DND-41 (cell line): ENCODE measurements at regions not wholly inside any gene's neighbourhood (a gene's known extent, or its start where the extent isn't known, plus 50 kb on each side); places are given as distances from the start of the nearest gene placed in this dataset.

Experiments used
- ATAC-seq: fragments of 200-7000 bp; cut with Tn5 transposase; 3 replicates; pipeline ENCODE4 v1.9.1; 2021; ENCODE audit warnings: low read depth; ENCODE audit not compliant: insufficient read depth
- DNase-seq: peaks from one replicate; pipeline ENCODE4 v3.0.0-alpha.2; 2020
- H2AFZ ChIP-seq: 2 replicates; pipeline ENCODE4 v1.6.0; 2012; ENCODE audit warnings: low read depth, low read length
- H3K27ac ChIP-seq: 2 replicates; pipeline ENCODE4 v1.5.1; 2012; ENCODE audit warnings: low read length, inconsistent platforms
- H3K27me3 ChIP-seq: fragments of 200-600 bp; sonication (generic); 2 replicates; pipeline ENCODE4 v1.6.0; 2012; ENCODE audit warnings: low read length, mild to moderate bottlenecking, inconsistent platforms; ENCODE audit not compliant: insufficient read depth, poor library complexity
- H3K36me3 ChIP-seq: 2 replicates; pipeline ENCODE4 v1.5.1; 2012; ENCODE audit warnings: low read length, inconsistent platforms; ENCODE audit not compliant: insufficient read depth
- H3K4me1 ChIP-seq: 2 replicates; pipeline ENCODE4 v1.5.1; 2012; ENCODE audit warnings: mild to moderate bottlenecking, low read length; ENCODE audit not compliant: insufficient read depth
- H3K4me2 ChIP-seq: 2 replicates; pipeline ENCODE4 v1.6.0; 2012; ENCODE audit warnings: mild to moderate bottlenecking, moderate library complexity, low read length, inconsistent platforms; ENCODE audit not compliant: insufficient read depth
- H3K4me3 ChIP-seq, 2 experiments: fragments of 200-600 bp in 1 of 2; shearing (Covaris generic) in 1 of 2; 2 replicates each; pipeline ENCODE4 v1.5.1; 2012 to 2016; ENCODE audit warnings: inconsistent platforms in 2 of 2, low read length in 2 of 2, mild to moderate bottlenecking in 2 of 2, low read depth in 1 of 2, moderate library complexity in 1 of 2
- H3K79me2 ChIP-seq: 2 replicates; pipeline ENCODE4 v1.6.0; 2012; ENCODE audit warnings: low read length, inconsistent platforms; ENCODE audit not compliant: insufficient read depth
- H3K9ac ChIP-seq: 2 replicates; pipeline ENCODE4 v1.6.0; 2012; ENCODE audit warnings: low read depth, mild to moderate bottlenecking, inconsistent platforms, low read length, moderate library complexity
- H3K9me3 ChIP-seq: 2 replicates; pipeline ENCODE4 v1.5.1; 2012; ENCODE audit warnings: low read length, moderate library complexity, mild to moderate bottlenecking, inconsistent platforms; ENCODE audit not compliant: insufficient read depth, severe bottlenecking
- H4K20me1 ChIP-seq: 2 replicates; pipeline ENCODE4 v1.6.0; 2012; ENCODE audit warnings: low read length; ENCODE audit not compliant: insufficient read depth
- CTCF ChIP-seq: IDR thresholded peaks from 2 replicates; pipeline ENCODE4 v1.5.1; 2012; ENCODE audit warnings: borderline replicate concordance, low read length, moderate library complexity, mild to moderate bottlenecking; ENCODE audit not compliant: poor library complexity, severe bottlenecking; ENCODE audit errors: extremely low read depth
- EZH2 ChIP-seq: IDR thresholded peaks from 3 replicates; pipeline ENCODE4 v1.6.1; 2012; ENCODE audit warnings: borderline replicate concordance, low read depth, mild to moderate bottlenecking, moderate library complexity, low read length, inconsistent platforms; ENCODE audit not compliant: severe bottlenecking

GRCh38 chr22:47344414-47344813 lies 582.0 kb downstream of the TBC1D22A start:
- ATAC-seq (no peak), DNase-seq (no peak)
- TF ChIP-seq EZH2 (no peak), CTCF (no peak)

GRCh38 chr22:47343611-47344010 lies 581.2 kb downstream of the TBC1D22A start:
- no peaks in the 10 kb centered on the region for H3K4me1 ChIP-seq
- TF ChIP-seq EZH2, result no peak
- TF ChIP-seq CTCF, result no peak
- no peaks in the 10 kb centered on the region for H4K20me1 ChIP-seq
- no peak overlapping the region for H3K4me2 ChIP-seq
- no peak overlapping the region for H2AFZ ChIP-seq
- H3K4me3 ChIP-seq, result no peak overlapping the region
- H3K9ac ChIP-seq, result no peak overlapping the region
- H3K27ac ChIP-seq, result no peak overlapping the region
- no peaks in the 10 kb centered on the region for H3K9me3 ChIP-seq
- no peak for ATAC-seq
- no peaks in the 10 kb centered on the region for H3K36me3 ChIP-seq
- H3K79me2 ChIP-seq, result no peaks in the 10 kb centered on the region
- H3K27me3 ChIP-seq, result peaks cover 6% of the 10 kb centered on the region
- DNase-seq, result no peak

More at GRCh38 chr22:47344414-47344813, 582.0 kb downstream of the TBC1D22A start:
- Histone ChIP-seq H2AFZ (no peak overlapping the region), H3K79me2 (no peaks in the 10 kb centered on the region), H3K4me2 (no peak overlapping the region), H3K4me1 (no peaks in the 10 kb centered on the region), H3K36me3 (no peaks in the 10 kb centered on the region), H4K20me1 (no peaks in the 10 kb centered on the region), H3K27ac (no peak overlapping the region), H3K9me3 (no peaks in the 10 kb centered on the region), H3K27me3 (peaks cover 6% of the 10 kb centered on the region), H3K4me3 (no peak overlapping the region), H3K9ac (no peak overlapping the region)

- no peak overlapping the region for H3K27ac ChIP-seq
- H3K27me3 ChIP-seq, result peaks cover 6% of the 10 kb centered on the region
- no peak overlapping the region for H3K4me3 ChIP-seq
- H3K9ac ChIP-seq, result no peak overlapping the region
- H4K20me1 ChIP-seq, result no peaks in the 10 kb centered on the region
- no peak overlapping the region for H2AFZ ChIP-seq
- no peaks in the 10 kb centered on the region for H3K79me2 ChIP-seq
- H3K9me3 ChIP-seq, result no peaks in the 10 kb centered on the region
- TF ChIP-seq EZH2 (no peak), CTCF (no peak)
- no peaks in the 10 kb centered on the region for H3K36me3 ChIP-seq
- no peak for DNase-seq
- no peak overlapping the region for H3K4me2 ChIP-seq
- H3K4me1 ChIP-seq, result no peaks in the 10 kb centered on the region
- no peak for ATAC-seq
These were observed 580.0 kb downstream of the TBC1D22A start for GRCh38 chr22:47342446-47342845.

- Histone ChIP-seq H3K27ac (no peak overlapping the region), H3K9me3 (no peaks in the 10 kb centered on the region), H3K4me2 (no peak overlapping the region), H3K27me3 (peaks cover 6% of the 10 kb centered on the region), H2AFZ (no peak overlapping the region), H3K4me1 (no peaks in the 10 kb centered on the region), H3K79me2 (no peaks in the 10 kb centered on the region), H3K4me3 (no peak overlapping the region), H4K20me1 (no peaks in the 10 kb centered on the region), H3K36me3 (no peaks in the 10 kb centered on the region), H3K9ac (no peak overlapping the region)
- no peak for DNase-seq
- TF ChIP-seq CTCF (no peak), EZH2 (no peak)
- ATAC-seq, result no peak
These were observed 579.0 kb downstream of the TBC1D22A start for GRCh38 chr22:47341464-47341863.
